ENCODE measurements at regions not wholly inside any gene's neighbourhood (a gene's known extent, or its start where the extent isn't known, plus 50 kb on each side); places are given as distances from the start of the nearest gene placed in this dataset.
"Not testable (repeated sequence)": the region's sequence is repeated elsewhere in the genome, so short reads cannot be mapped to it uniquely, and the experiment has no call there.

DNA sequence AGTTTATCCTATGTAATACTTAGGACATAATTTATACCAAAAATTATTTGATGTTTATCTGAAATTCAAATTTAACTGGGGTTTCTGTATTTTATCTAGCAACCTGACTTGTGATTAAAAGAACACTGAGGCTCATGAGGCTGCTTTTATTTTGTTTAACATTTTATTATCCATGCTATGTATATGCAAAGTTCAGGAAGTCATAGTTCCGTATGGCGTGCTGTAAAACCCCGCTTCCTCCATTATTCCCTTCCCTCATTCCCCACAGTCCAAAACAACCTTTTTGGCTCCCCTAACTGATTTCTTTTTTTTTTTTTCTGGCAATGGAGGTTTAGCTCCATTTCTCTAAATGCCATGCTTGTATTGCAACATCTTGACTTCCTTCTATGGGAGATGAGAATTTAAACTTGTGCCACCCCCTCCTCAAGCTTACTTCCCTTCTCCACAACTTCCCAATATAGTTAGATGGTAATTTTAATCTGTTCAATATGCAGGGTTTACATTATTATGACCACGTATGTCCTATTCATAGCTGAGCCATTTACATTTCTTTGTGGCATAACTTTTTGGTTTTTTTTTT lies 138.0 kb upstream of the DNAH14 start:
- no peak for DNase-seq (ENCODE audit: low read depth in 2 of 2)

DNA sequence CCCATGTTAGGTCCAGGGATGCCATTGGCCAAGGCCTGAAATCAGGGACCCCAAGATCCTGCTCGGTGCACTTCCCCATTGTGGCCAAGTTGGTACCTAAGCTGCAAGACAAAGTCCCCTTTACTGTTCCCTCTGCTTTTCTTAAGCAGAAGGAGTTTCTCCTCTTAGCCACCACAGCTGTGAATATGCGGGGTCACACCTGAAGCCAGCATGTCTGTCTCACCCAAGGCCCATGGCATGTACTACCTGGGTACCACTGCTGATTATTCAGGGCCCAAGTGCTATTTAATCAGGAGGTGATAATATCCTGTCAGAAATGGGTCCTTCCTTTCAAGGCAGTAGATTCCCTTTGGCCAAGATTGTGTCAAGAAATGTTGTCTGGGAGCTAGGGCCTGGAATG lies 133.9 kb upstream of the DNAH14 start:
- no peak for DNase-seq (ENCODE audit: low read depth in 2 of 2)

DNA sequence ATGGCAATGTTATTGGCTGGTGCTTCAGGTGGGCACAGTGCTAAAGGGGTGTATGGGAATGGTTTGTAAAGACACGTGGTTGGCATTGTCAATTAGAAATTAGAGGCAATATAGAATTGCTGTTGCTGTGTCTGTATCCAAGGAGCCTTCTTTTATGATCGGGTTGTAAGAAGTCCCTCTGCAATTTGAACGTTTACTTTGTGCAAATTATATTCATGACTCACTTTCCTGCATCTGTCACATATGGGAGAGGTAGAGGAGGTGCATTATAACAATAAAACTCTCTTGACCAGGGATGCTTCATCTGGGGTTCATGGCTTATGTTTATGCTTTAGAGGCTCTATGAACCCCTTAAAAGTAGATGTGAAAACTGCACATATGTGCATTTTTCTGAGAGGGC lies 130.4 kb upstream of the DNAH14 start:
- no peak for DNase-seq (ENCODE audit: low read depth in 2 of 2)

DNA sequence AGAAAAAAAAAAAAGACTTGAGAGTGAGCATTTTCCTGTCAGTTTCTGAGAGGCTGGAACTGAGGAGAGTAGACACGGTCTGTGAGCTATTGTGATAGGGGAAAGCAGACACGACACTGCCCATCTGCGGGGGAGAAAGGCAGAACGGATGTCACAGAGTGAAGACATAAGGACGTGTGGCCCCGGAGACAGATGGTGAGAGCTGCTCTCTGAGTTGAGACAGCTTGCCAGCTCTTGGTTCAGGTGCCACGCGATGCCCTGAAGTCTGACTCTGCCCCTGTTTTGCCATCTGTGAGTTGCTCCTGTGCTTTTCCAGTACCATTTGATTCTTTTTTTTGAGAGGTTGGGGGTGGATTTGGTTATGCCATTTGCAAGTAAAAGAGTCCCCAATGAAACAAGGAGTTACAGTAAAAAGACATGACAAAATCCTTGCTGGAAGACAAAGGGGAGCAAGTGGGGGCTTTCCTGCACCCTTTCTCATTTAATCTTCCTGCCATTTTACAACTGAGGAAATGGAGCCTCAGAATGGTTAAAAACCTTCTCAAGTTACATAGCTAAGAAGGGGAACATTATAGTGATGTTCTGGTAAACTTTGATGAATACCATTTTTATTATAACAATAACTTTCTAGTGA lies 128.9 kb upstream of the DNAH14 start:
- no peak for DNase-seq (ENCODE audit: low read depth in 2 of 2)

DNA sequence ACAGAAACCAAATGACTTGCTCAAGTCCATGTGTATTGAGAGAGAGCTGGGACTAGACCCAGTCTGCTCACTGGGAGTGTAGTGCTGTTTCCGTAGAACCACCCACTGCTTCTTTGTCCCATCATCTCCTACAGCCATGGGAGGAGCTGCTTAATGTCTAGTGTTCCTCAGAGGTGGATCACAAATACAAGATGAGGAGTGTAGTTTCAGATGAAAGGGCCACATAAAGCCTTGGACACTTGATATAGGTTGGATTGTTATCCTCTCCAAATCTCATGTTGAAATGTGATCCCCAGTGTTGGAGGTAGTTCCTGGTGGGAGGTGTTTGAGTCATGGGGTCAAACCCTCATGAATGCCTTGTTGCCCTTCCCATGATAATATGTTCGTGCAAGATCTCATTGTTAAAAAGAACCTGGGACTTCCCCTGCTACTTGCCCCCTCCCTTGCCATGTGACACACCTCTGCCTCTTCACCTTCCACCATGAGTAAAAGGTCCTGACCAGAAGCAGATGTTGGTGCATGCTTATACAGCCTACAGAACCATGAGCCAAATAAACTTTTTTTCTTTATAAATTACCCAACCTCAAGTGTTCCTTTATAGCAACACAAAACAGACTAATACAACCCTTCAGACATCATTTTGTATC lies 127.5 kb upstream of the DNAH14 start:
- DNase-seq (ENCODE audit: low read depth in 2 of 2), result no peak

DNA sequence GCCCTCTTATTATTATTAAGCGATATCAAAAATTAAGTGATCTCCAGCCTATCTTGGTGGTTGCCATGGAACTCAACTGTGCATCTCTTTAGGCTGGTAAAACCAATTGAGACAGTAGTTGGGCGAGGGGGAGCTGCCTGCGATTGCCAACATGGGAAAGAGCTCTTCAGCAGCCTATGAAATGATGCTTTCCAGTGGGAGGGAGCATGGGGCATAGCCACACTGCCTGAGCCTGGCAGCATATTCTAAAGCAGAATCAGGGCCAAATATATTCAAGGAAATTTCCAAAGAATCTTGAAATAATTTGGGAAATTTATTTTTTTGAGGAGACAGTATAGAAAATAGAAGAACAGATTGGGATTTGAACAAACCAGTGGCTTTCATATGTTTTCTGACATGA lies 126.9 kb upstream of the DNAH14 start:
- no peak for DNase-seq (ENCODE audit: low read depth in 2 of 2)

DNA sequence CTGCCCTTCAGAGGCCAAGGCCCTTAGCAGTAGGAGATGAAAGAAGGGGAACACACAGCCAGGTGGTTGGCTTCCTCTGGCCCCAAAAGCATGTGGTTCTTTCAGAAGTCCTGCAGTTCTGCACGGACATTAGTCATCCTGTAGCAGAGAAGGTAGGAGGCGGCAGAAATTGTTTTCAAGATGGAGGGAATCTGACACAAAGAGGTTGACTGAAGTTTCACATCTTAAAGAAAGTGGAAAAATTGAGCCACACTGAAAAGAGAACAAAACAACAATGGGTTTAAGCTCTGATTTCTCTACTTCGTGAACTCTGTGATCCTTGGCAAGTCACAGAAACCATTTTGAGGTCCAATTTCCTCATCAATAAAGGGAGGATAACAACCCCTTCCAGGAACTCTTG lies 125.3 kb upstream of the DNAH14 start:
- DNase-seq (ENCODE audit: low read depth in 2 of 2), result no peak

DNA sequence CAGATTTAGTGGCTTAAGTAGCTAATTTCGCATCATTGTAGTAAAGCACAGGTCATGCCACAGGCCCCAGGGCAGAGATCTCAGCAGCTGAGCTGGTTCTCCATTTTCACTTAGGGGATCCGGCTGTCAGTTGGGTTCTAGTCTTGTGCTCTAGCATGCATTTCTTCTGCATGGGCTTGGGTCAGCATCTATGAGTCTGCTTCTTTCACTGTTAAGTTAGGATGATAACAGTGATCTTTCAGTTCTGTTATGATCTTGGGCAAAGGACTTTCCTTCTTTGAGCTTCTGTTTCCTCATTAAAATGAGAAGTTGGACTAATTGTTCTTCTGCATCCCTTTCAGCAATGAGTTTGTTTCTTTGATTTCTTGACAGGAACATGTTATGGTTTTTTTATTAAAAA lies 123.6 kb upstream of the DNAH14 start:
- DNase-seq (ENCODE audit: low read depth in 2 of 2), result no peak

DNA sequence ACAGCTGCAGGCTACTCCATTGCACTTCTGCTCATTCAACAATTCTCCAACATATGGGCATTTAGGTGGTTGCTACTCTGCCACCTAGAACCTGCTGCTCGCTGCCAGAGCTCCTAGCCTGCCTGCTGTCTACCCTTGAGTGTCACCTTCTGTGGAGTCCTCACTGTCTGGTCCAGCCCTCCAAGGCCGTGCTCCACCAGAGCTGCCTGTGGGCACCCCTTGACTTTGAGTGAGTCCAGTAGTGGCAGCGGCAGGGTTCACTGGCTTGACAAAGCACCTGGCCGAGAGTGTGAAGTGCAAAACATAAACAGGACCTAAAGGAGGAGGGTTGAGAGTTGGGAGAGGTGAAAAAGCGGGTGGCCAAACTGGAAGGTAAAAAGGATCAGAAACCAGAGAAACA lies 120.3 kb upstream of the DNAH14 start:
- no peak for DNase-seq (ENCODE audit: low read depth in 2 of 2)

DNA sequence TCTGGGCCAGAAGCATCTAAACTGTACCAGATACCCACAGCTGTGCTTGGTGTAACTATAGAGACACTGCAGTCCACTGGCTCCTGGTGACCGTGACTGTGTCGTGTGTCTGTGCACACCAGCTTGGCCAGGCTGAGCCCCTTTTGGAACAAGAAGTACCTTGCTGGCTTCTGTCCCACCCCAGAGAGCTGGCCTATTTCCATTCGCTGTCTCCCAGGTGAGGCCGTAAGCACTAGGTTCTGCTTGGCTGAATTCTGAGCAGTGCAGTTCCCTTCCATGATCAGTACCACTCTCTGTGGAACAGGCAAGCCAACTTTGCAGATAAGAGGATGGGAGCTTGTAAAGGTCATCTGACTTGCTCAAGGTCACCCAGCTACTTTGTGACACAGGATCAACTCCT lies 119.9 kb upstream of the DNAH14 start:
- no peak for DNase-seq (ENCODE audit: low read depth in 2 of 2)

DNA sequence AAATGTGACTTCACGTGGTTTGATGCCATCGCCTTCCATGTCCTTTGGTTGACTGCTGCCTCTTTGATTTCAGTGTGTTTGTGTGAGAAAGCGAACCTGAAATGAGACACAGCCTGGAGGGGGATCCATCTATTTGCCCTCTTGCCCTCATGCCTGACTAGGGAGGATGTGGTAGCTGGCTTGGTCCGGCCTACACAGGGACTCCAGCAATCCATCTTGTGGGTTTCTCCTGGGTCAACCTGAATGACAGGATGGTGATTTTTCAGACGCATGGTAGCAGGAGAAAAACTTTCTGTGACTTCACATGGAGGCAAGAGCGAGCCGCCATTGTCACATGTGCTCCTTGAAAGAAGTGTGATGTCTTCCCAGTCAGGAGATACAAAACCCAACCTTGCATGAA lies 117.9 kb upstream of the DNAH14 start:
- no peak for DNase-seq (ENCODE audit: low read depth in 2 of 2)

DNA sequence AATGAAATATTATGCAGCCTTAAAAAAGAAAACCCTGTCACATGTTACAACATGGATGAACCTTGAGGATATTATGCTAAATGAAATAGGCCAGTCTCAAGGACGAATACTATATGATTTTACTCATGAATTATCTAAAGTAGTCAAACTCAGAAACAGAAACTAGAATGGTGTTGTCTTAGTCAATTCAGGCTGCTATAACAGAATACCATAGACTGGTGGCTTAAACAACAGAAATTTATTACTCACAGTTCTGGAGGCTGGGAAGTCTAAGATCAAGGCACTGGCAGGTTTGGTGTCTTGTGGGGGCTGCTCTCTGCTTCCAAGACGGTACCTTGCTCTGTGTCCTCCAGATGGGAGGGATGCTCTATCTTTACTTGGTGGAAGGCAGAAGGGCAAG lies 113.8 kb upstream of the DNAH14 start:
- DNase-seq (ENCODE audit: low read depth in 2 of 2), result no peak

DNA sequence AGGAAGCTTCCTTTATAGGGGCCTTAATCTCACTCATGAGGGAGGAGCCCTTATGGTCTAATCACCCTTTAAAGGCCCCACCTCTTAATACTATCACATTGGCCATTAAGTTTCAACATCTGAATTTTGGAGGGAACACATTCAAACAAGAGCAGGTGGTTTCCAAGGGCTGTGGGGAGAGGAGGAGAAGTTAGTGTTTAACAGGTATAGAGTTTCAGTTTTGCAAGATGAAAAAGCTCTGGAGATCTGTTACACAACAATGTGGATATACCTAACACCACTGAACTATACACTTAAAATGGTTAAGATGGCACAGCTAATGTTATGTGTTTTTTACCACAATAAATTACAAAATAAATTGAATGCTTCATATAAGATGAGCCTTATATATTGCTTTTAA lies 113.4 kb upstream of the DNAH14 start:
- DNase-seq (ENCODE audit: low read depth in 2 of 2), result no peak

DNA sequence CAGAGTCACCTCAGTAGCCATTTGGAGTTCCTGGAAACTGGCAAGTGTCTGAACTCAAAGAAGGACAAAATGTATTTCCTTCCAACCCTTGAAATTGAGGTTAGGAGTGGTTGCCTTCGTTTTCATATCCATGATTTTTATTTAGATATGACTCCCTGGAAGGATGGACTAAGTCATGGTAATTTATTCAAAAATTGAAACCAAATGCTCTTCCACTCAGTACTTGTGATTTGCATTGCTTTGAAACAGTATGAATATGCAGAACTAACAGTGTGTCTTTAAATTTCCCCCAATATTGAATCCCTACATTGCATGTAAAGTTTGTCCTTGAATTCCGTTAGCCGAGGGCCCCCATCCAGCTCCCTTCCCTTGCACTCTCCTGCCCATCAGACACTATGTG lies 112.1 kb upstream of the DNAH14 start:
- DNase-seq (ENCODE audit: low read depth in 2 of 2), result no peak

DNA sequence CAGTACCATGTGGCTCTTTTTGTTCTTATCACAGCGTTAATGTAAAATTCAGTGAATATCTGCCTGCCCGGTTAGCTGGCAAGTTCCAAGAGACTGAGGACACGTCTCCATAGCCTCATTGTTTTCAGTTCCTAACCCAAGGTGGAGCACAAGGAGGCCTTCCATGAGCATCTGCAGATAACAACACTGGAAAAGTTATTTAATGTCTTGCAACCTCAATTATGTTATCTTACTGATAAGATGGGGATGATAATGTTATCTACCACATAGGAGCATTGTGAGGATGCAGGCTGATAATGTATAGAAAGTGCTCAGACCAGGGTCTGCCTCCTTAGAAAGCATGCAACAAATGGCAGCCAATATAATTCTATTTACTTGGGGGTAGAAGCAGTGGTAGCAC lies 109.6 kb upstream of the DNAH14 start:
- no peak for DNase-seq (ENCODE audit: low read depth in 2 of 2)

DNA sequence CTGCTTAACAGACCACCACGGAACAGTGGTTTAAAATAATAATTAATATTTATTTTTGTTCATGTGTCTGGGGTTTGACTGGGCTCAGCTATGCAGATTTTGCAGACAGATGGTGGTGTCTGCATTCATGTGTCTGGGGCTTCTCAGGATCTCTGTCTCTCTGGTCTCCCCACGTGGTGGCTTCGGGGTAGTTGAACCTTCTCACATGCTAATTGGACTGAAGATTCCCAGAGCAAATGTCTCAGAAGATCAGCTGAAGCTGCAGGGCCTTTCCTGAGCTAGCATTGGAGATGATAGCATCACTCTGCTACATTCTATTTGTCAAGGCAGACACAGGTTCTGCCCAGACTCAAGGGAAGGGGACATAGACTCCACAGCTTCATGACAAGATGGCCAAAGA lies 109.1 kb upstream of the DNAH14 start:
- no peak for DNase-seq (ENCODE audit: low read depth in 2 of 2)

DNA sequence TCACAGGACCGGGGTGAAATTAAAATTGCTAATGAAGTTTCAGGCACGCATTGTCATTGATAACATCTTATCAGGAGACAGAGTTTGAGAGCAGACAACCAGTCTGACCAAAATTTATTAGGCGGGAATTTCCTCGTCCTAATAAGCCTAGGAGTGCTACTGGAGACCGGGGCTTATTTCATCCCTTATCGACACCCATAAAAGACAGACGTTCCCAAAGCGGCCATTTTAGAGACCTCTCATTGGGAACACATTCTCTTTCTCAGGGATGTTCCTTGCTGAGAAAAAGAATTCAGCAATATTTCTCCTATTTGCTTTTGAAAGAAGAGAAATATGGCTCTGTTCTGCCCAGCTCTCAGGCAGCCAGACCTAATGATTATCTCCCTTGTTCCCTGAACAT lies 107.7 kb upstream of the DNAH14 start:
- DNase-seq (ENCODE audit: low read depth in 2 of 2), result not testable (repeated sequence)

DNA sequence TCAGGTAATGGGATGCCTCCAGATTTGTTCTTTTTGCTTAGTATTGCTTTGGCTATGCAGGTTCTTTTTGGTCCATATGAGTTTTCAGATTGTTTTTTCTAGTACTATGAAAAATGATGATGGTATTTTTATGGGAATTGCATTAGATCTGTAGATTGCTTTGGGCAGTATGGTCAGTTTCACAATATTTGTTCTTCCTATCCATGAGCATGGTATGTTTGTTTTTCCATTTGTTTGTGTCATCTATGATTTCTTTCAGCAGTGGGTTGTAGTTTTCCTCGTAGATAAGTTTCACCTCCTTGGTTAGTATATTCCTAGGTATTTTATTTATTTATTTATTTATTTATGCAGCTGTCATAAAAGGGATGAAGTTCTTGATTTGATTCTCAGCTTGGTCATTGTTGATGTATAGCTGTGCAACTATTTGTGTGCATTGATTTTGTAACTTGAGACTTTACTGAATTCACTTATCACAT lies 103.9 kb upstream of the DNAH14 start:
- no peak for DNase-seq (ENCODE audit: low read depth in 2 of 2)

DNA sequence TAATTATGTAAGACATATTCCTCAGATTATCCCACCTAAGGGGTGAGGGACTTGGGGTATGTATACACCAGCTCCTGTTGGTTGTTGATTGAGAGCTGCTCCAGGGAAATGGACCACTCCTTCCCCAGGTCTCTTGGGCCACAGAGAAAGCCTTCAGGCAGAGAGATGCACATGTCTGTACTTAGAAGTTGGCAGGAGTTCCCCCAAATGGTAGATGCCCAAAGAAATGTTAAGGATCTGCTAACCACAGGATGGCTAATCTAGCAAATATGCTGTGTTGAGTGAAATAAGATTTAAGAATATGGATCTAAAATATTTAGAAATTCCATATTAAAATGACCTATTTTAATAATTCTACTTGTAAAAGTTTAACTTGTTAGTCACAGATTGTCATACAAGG lies 100.8 kb upstream of the DNAH14 start:
- DNase-seq (ENCODE audit: low read depth in 2 of 2), result peak in 1 of 2 experiments; percentile 20

DNA sequence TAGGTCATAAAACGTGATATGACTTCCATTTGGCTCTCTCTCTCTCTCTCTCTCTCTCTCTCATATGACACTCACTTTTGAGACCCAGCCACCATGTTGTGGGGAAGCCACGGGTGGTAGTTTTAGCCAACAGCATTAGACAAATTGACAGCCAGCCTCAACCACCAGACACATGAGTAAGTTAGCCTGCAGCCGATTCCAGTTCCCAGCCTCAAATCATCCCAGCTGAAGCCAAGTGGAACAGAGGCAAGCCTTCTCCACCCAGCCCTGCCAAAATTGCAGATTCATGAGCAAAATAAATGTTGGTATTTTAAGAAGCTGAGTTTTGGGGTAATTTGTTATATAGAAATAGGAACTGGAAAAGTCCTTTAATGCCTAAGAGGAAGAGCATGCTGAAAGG lies 98.0 kb upstream of the DNAH14 start:
- no peak for DNase-seq (ENCODE audit: low read depth in 2 of 2)

DNA sequence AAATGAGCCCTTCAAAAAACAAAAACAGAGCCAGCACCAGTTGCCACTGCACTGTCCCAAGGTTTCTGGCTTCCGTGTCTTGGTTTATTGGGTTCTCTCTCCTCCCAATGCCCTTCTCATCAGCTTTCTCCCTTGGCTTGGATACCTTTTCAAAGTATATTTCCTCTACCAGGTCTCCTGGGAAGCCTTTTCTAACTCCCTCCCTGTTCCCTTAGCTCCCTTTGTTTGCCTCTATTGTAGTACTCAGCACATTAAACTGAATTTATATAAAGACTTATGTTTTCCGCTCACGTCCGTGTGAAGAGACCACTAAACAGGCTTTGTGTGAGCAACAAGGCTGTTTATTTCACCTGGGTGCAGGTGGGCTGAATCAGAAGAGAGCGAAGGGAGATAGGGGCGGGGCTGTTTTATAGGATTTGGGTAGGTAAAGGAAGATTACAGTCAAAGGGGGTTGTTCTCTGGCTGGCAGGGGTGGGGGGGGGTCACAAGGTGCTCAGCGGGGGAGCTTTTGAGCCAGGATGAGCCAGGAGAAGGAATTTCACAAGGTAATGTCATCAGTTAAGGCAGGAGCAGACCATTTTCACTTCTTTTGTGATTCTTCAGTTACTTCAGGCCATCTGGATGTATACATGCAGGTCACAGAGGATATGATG lies 89.7 kb upstream of the DNAH14 start:
- not testable (repeated sequence) for DNase-seq (ENCODE audit: low read depth in 2 of 2)

DNA sequence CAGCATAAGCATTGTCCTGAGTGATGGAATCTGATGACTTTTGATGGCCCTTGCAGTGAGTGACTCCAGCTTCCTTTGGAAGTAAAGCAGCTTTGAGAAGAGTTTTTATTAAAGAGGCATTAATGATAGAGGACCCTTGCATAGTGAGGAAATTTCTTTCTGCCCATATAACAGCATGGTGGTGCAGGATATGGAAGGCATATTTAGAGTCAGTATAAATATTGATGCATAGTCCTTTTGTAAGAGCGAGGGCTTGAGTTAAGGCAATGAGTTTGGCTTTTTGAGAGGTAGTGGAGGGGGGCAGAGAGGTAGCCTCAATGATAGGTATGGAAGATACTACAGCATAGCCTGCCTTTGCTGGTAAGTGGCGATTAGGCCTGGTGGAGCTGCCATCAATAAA lies 87.7 kb upstream of the DNAH14 start:
- DNase-seq (ENCODE audit: low read depth in 2 of 2), result not testable (repeated sequence)

Data from fibroblast of skin of left biceps (primary cell).